Panc1 (cell line): ENCODE measurements at regions not wholly inside any gene's neighbourhood (a gene's known extent, or its start where the extent isn't known, plus 50 kb on each side); places are given as distances from the start of the nearest gene placed in this dataset.

Experiments used
- ATAC-seq: fragments of 200-7000 bp; cut with Tn5 transposase; 2 replicates; pipeline ENCODE4 v1.9.1; 2020; ENCODE audit warnings: mild to moderate bottlenecking, moderate library complexity
- BruUV-seq: library from RNA; stranded (reverse); fragments of 400-500 nt; replicated peaks from 2 replicates; lab custom pipeline; 2021; lab: Mats Ljungman, UMichigan
- CTCF ChIA-PET: fragments of 300-600 bp; sonication (Branson Sonifier 250); formaldehyde crosslinking; loops from one replicate; lab custom pipeline; 2022; ENCODE audit warnings: antibody characterized with exemption; lab: Charles Lee
- POLR2A ChIA-PET: fragments of 300-600 bp; sonication (Branson Sonifier 250); formaldehyde crosslinking; loops from one replicate; lab custom pipeline; 2022; ENCODE audit warnings: antibody characterized with exemption; lab: Charles Lee
- DNase-seq: peaks from one replicate; pipeline ENCODE4 v3.0.0-alpha.2; 2010; ENCODE audit warnings: low read depth, low spot score
- H3K27ac ChIP-seq: 2 replicates; pipeline ENCODE4 v1.5.1; 2011; ENCODE audit warnings: mild to moderate bottlenecking, low read length, inconsistent platforms
- H3K27me3 ChIP-seq: fragments of 200-500 bp; sonication (Bioruptor generic); 2 replicates; pipeline ENCODE4 v1.6.0; 2014; ENCODE audit warnings: low read length, inconsistent platforms; ENCODE audit not compliant: control insufficient read depth, insufficient read depth
- H3K36me3 ChIP-seq: fragments of 200-500 bp; sonication (Bioruptor generic); 2 replicates; pipeline ENCODE4 v1.5.1; 2014; ENCODE audit warnings: inconsistent platforms, mild to moderate bottlenecking, low read length, moderate library complexity; ENCODE audit not compliant: control insufficient read depth, insufficient read depth
- H3K4me1 ChIP-seq: 2 replicates; pipeline ENCODE4 v1.5.1; 2011; ENCODE audit warnings: inconsistent platforms, mild to moderate bottlenecking, low read length, moderate library complexity; ENCODE audit not compliant: control insufficient read depth, insufficient read depth
- H3K4me3 ChIP-seq, 2 experiments: 2 replicates each; pipeline ENCODE4 v1.5.1; 2011 to 2012; ENCODE audit warnings: low read depth in 2 of 2, low read length in 2 of 2, mild to moderate bottlenecking in 2 of 2, inconsistent platforms in 1 of 2, moderate library complexity in 1 of 2
- H3K9me3 ChIP-seq: fragments of 200-500 bp; sonication (Bioruptor generic); 2 replicates; pipeline ENCODE4 v1.5.1; 2014; ENCODE audit warnings: low read depth, mild to moderate bottlenecking, inconsistent platforms, low read length, moderate library complexity; ENCODE audit not compliant: control insufficient read depth, insufficient read depth
- CTCF ChIP-seq: fragments of 450-650 bp; IDR thresholded peaks from 2 replicates; pipeline ENCODE4 v1.5.1; 2017; ENCODE audit warnings: mild to moderate bottlenecking
- POLR2AphosphoS5 ChIP-seq: IDR thresholded peaks from 2 replicates; pipeline ENCODE4 v1.6.1; 2012; ENCODE audit warnings: mild to moderate bottlenecking, low read depth, low read length, moderate library complexity
- REST ChIP-seq, 2 experiments: IDR thresholded peaks; 2 replicates each; pipeline ENCODE4 v1.6.1; 2011 to 2012; ENCODE audit warnings: low read depth in 2 of 2, control low read depth in 1 of 2, low read length in 1 of 2, mild to moderate bottlenecking in 1 of 2, moderate library complexity in 1 of 2; ENCODE audit not compliant: insufficient read depth in 1 of 2
- SIN3A ChIP-seq: IDR thresholded peaks from 2 replicates; pipeline ENCODE4 v1.6.1; 2012; ENCODE audit warnings: low read depth, mild to moderate bottlenecking, low read length, moderate library complexity, borderline replicate concordance; ENCODE audit not compliant: insufficient read depth
- TCF7L2 ChIP-seq: IDR thresholded peaks from 2 replicates; pipeline ENCODE4 v1.6.1; 2011; ENCODE audit warnings: mild to moderate bottlenecking, low read depth, low read length, inconsistent platforms
- in situ Hi-C: cut with HindIII; loops from 2 replicates; pipeline ENCODE4 v1.10.0; 2016; ENCODE audit warnings: low sequenced_read_pairs, low pct_unique_long_range_greater_than_20kb
- intact Hi-C: fragments of 100-400 bp; cut with micrococcal nuclease; formaldehyde crosslinking; loops from one replicate; pipeline ENCODE4 v1.10.0; 2022; ENCODE audit not compliant: unreplicated experiment

GRCh38 chr5:104708027-104708426, 1145.4 kb upstream of the NUDT12 start:
- H3K4me1 ChIP-seq: no peaks in the 10 kb centered on the region
- no peaks in the 10 kb centered on the region for H3K36me3 ChIP-seq
- H3K4me3 ChIP-seq: no peak overlapping the region
- H3K9me3 ChIP-seq: 0 out of 2 replicates have a peak, but pooled peaks cover 2% of the 10 kb centered on the region
- ChIA-PET CTCF (no interaction called here), POLR2A (no interaction called here)
- intact Hi-C loops (no loop called here), in situ Hi-C loops (no loop called here)
- BruUV-seq: no TSS peak
- no peak overlapping the region for H3K27ac ChIP-seq
- ATAC-seq (no peak), DNase-seq (no peak)
- no peaks in the 10 kb centered on the region for H3K27me3 ChIP-seq
- TF ChIP-seq CTCF (no peak), POLR2AphosphoS5 (no peak), SIN3A (no peak), TCF7L2 (no peak)

DNA sequence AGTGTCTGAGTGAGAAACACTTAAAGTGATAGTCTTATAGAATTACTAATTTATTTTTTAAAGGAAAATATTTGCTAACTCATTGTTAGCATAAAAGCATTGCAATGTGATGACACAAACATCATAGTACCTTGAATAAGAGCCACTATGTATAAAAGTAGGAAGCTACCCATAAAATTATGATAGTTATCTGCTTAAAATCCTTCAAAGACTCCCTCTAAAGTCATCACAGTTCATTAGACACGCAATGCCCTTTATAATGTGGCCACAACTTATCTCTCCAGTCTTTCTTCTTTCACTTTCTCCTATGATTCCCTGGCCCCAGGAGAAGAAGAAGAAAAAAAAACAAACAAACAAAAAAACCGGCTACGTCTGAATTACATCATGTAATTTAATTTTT, 1144.0 kb upstream of the NUDT12 start:
- ChIA-PET CTCF (no interaction called here), POLR2A (no interaction called here)
- DNase-seq (no peak), ATAC-seq (no peak)
- no peak for TF ChIP-seq SIN3A
- TF ChIP-seq REST (IDR thresholded peaks at IDR 0.05; ENCODE audit: insufficient read depth in 1 of 2, low read depth in 2 of 2, low read length in 1 of 2): no peak
- TF ChIP-seq CTCF: no peak
- no peak for TF ChIP-seq TCF7L2
- TF ChIP-seq POLR2AphosphoS5: no peak
- H3K4me3 ChIP-seq: no peak overlapping the region
- intact Hi-C loops (no loop called here), in situ Hi-C loops (no loop called here)
- H3K27ac ChIP-seq: no peak overlapping the region
- H3K9me3 ChIP-seq: peaks cover 3% of the 10 kb centered on the region; the same call in 1 of the 2 replicates
- no TSS peak for BruUV-seq
- H3K4me1 ChIP-seq: no peaks in the 10 kb centered on the region
- no peaks in the 10 kb centered on the region for H3K36me3 ChIP-seq
- no peaks in the 10 kb centered on the region for H3K27me3 ChIP-seq
